H9 (cell line): ENCODE measurements at regions not wholly inside any gene's neighbourhood (a gene's known extent, or its start where the extent isn't known, plus 50 kb on each side); places are given as distances from the start of the nearest gene placed in this dataset.

ENCODE experiments used
- DNase-seq: peaks from one replicate; pipeline ENCODE4 v3.0.0-alpha.2; 2017
- H2AFZ ChIP-seq: one replicate; pipeline ENCODE4 v1.6.1; 2013; ENCODE audit warnings: mild to moderate bottlenecking, low read length, control low read depth, moderate library complexity
- H2AK5ac ChIP-seq: 2 replicates; pipeline ENCODE4 v1.6.1; 2013; ENCODE audit warnings: low read length, control low read depth, mixed read lengths; ENCODE audit not compliant: insufficient read length
- H2BK120ac ChIP-seq: one replicate; pipeline ENCODE4 v1.6.1; 2013; ENCODE audit warnings: low read depth, mild to moderate bottlenecking, low read length, control low read depth, inconsistent platforms; ENCODE audit not compliant: poor library complexity, severe bottlenecking
- H2BK12ac ChIP-seq: 2 replicates; pipeline ENCODE4 v1.6.1; 2013; ENCODE audit warnings: low read length, control low read depth, mixed read lengths, low read depth; ENCODE audit not compliant: insufficient read length
- H2BK15ac ChIP-seq: 2 replicates; pipeline ENCODE4 v1.6.1; 2013; ENCODE audit warnings: low read depth, low read length, control low read depth
- H2BK20ac ChIP-seq: one replicate; pipeline ENCODE4 v1.6.1; 2013; ENCODE audit warnings: low read depth, mild to moderate bottlenecking, low read length, control low read depth, inconsistent platforms; ENCODE audit not compliant: poor library complexity, severe bottlenecking
- H2BK5ac ChIP-seq: 2 replicates; pipeline ENCODE4 v1.6.1; 2013; ENCODE audit warnings: low read length, control low read depth, mixed read lengths; ENCODE audit not compliant: insufficient read length
- H3K14ac ChIP-seq: 2 replicates; pipeline ENCODE4 v1.6.1; 2013; ENCODE audit warnings: low read length, control low read depth; ENCODE audit not compliant: insufficient read depth
- H3K18ac ChIP-seq: 2 replicates; pipeline ENCODE4 v1.6.1; 2013; ENCODE audit warnings: low read depth, mild to moderate bottlenecking, mixed read lengths, low read length, control low read depth; ENCODE audit not compliant: insufficient read length
- H3K23ac ChIP-seq: 2 replicates; pipeline ENCODE4 v1.6.1; 2013; ENCODE audit warnings: low read length, control low read depth, mixed read lengths, low read depth; ENCODE audit not compliant: insufficient read length
- H3K23me2 ChIP-seq: 2 replicates; pipeline ENCODE4 v1.6.1; 2013; ENCODE audit warnings: low read depth, mild to moderate bottlenecking, mixed read lengths, low read length, control low read depth; ENCODE audit not compliant: insufficient read length, poor library complexity, severe bottlenecking
- H3K27ac ChIP-seq: 2 replicates; pipeline ENCODE4 v1.5.1; 2013; ENCODE audit warnings: low read length, control low read depth, mixed read lengths, low read depth; ENCODE audit not compliant: insufficient read length
- H3K27me3 ChIP-seq: 2 replicates; pipeline ENCODE4 v1.6.1; 2013; ENCODE audit warnings: low read length, control low read depth, inconsistent platforms; ENCODE audit not compliant: insufficient read depth
- H3K4ac ChIP-seq: 2 replicates; pipeline ENCODE4 v1.6.1; 2013; ENCODE audit warnings: low read depth, mild to moderate bottlenecking, control low read depth, inconsistent platforms, low read length, moderate library complexity
- H3K4me1 ChIP-seq: 2 replicates; pipeline ENCODE4 v1.6.1; 2013; ENCODE audit warnings: low read length, control low read depth, inconsistent platforms; ENCODE audit not compliant: insufficient read depth
- H3K4me2 ChIP-seq: 2 replicates; pipeline ENCODE4 v1.6.1; 2013; ENCODE audit warnings: low read length, control low read depth, mixed read lengths; ENCODE audit not compliant: insufficient read length, insufficient read depth
- H3K56ac ChIP-seq: 2 replicates; pipeline ENCODE4 v1.6.1; 2013; ENCODE audit warnings: low read depth, mild to moderate bottlenecking, mixed read lengths, low read length, control low read depth; ENCODE audit not compliant: insufficient read length
- H3K79me1 ChIP-seq: 2 replicates; pipeline ENCODE4 v1.6.1; 2013; ENCODE audit warnings: low read depth, mild to moderate bottlenecking, moderate library complexity, low read length, control low read depth, inconsistent platforms; ENCODE audit not compliant: insufficient read depth, poor library complexity, severe bottlenecking
- H3K79me2 ChIP-seq: 2 replicates; pipeline ENCODE4 v1.6.1; 2013; ENCODE audit warnings: low read length, control low read depth, inconsistent platforms; ENCODE audit not compliant: insufficient read depth
- H3K9ac ChIP-seq: 2 replicates; pipeline ENCODE4 v1.6.1; 2013; ENCODE audit warnings: low read length, control low read depth, mixed read lengths; ENCODE audit not compliant: insufficient read length; ENCODE audit errors: extremely low read depth
- H3K9me3 ChIP-seq: one replicate; pipeline ENCODE4 v1.6.1; 2013; ENCODE audit warnings: low read depth, low read length, inconsistent platforms; ENCODE audit not compliant: control insufficient read depth
- H3T11ph ChIP-seq: one replicate; pipeline ENCODE4 v1.6.1; 2013; ENCODE audit warnings: mild to moderate bottlenecking, low read length, control low read depth, inconsistent platforms
- H4K20me1 ChIP-seq: one replicate; pipeline ENCODE4 v1.6.1; 2013; ENCODE audit not compliant: control insufficient read depth, insufficient read length, insufficient read depth
- H4K5ac ChIP-seq: 2 replicates; pipeline ENCODE4 v1.6.1; 2013; ENCODE audit warnings: low read depth, mild to moderate bottlenecking, mixed read lengths, low read length, control low read depth; ENCODE audit not compliant: insufficient read length
- H4K8ac ChIP-seq: replicated peaks from 2 replicates; pipeline ENCODE4 v1.6.1; 2013; ENCODE audit warnings: low read length, control low read depth, mixed read lengths, low read depth; ENCODE audit not compliant: insufficient read length
- H4K91ac ChIP-seq: 2 replicates; pipeline ENCODE4 v1.6.1; 2013; ENCODE audit warnings: low read depth, mild to moderate bottlenecking, moderate library complexity, mixed read lengths, low read length, control low read depth; ENCODE audit not compliant: insufficient read length
- H3K27ac Mint-ChIP-seq, 3 experiments: 2 replicates in 2 of 3; 3 replicates in 1 of 3; pipeline ENCODE4 v1.8.0; 2020 to 2021; ENCODE audit warnings: mixed read lengths in 3 of 3, mild to moderate bottlenecking in 1 of 3, moderate library complexity in 1 of 3
- H3K27me3 Mint-ChIP-seq: 2 replicates; pipeline ENCODE4 v1.8.0; 2021; ENCODE audit warnings: low read depth, mild to moderate bottlenecking, moderate library complexity, mixed read lengths
- H3K36me3 Mint-ChIP-seq, 3 experiments: 2 replicates in 2 of 3; 3 replicates in 1 of 3; pipeline ENCODE4 v1.8.0; 2020 to 2021; ENCODE audit warnings: low read depth in 3 of 3, mixed read lengths in 3 of 3; ENCODE audit not compliant: insufficient read depth in 1 of 3
- H3K4me1 Mint-ChIP-seq, 2 experiments: 2 replicates each; pipeline ENCODE4 v1.8.0; 2020; ENCODE audit warnings: mixed read lengths in 2 of 2
- H3K4me3 Mint-ChIP-seq, 2 experiments: 2 replicates in 1 of 2; 3 replicates in 1 of 2; pipeline ENCODE4 v1.8.0; 2020 to 2021; ENCODE audit warnings: mild to moderate bottlenecking in 2 of 2, mixed read lengths in 2 of 2, moderate library complexity in 1 of 2
- H3K9me3 Mint-ChIP-seq, 2 experiments: 2 replicates in 1 of 2; 3 replicates in 1 of 2; pipeline ENCODE4 v1.8.0; 2020; ENCODE audit warnings: mild to moderate bottlenecking in 2 of 2, mixed read lengths in 2 of 2, moderate library complexity in 1 of 2
- WGBS: extraction: QIAGEN DNeasy Blood & Tissue Kit; methylation state at CpG from one replicate; pipeline ENCODE4 v1.1.7; 2013; ENCODE audit warnings: missing lambda C conversion rate, low lambda C conversion rate, mixed read lengths; ENCODE audit not compliant: insufficient read length; ENCODE audit errors: extremely low coverage; 5-methylcytosine and 5-hydroxymethylcytosine counted together
- TF ChIP-seq, protein P1 (sequence below): fragments of 200-600 bp; sonication (generic); conservative IDR thresholded peaks from 3 replicates; pipeline ENCODE4 v1.8.0; 2021; ENCODE audit warnings: antibody characterized with exemption, mild to moderate bottlenecking

DNA sequence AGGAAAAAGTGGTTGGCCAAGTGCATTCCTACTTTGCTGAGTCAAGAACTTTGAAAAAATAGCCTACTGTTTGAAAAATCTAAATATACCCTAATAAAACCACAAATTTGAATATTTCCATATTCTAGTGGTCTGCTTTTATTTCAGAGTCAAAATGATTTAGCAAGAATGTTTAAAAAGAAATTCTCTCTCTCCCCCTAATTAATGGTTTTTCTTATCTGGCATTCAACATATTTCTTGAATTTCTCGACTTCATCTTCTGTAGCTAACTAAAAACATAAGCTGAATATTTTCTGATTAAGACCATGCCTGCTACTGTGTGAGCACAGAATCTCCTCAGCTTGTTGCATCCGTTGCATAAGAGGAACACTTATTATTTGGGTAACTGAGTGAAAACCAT, 563.5 kb upstream of the TBL1XR1 start:
- H2BK12ac ChIP-seq: no peak overlapping the region
- no peaks in the 10 kb centered on the region for H3K4me1 ChIP-seq
- H3K56ac ChIP-seq: no peak overlapping the region
- H3K14ac ChIP-seq: no peak overlapping the region
- H4K20me1 ChIP-seq: no peaks in the 10 kb centered on the region
- Mint-ChIP-seq H3K4me1 (no peaks in the 10 kb centered on the region), H3K9me3 (peaks cover 26 to 29% of the 10 kb centered on the region in 2 experiments), H3K27me3 (no peaks in the 10 kb centered on the region), H3K27ac (no peak overlapping the region), H3K4me3 (no peak overlapping the region), H3K36me3 (peaks cover 10 to 29% (median 18%) of the 10 kb centered on the region in 3 experiments)
- no peak overlapping the region for H4K5ac ChIP-seq
- no peak overlapping the region for H3K4ac ChIP-seq
- no peak overlapping the region for H3T11ph ChIP-seq
- H3K79me1 ChIP-seq: no peaks in the 10 kb centered on the region
- H3K23me2 ChIP-seq: no peaks in the 10 kb centered on the region
- H2BK120ac ChIP-seq: no peak overlapping the region
- no peak overlapping the region for H3K23ac ChIP-seq
- H3K27ac ChIP-seq: no peak overlapping the region
- WGBS: no CpG with 5 or more reads among the region's 2 CpGs
- H3K9me3 ChIP-seq: peaks cover 8% of the 10 kb centered on the region
- H2BK15ac ChIP-seq: no peak overlapping the region
- TF ChIP-seq, protein P1, sequence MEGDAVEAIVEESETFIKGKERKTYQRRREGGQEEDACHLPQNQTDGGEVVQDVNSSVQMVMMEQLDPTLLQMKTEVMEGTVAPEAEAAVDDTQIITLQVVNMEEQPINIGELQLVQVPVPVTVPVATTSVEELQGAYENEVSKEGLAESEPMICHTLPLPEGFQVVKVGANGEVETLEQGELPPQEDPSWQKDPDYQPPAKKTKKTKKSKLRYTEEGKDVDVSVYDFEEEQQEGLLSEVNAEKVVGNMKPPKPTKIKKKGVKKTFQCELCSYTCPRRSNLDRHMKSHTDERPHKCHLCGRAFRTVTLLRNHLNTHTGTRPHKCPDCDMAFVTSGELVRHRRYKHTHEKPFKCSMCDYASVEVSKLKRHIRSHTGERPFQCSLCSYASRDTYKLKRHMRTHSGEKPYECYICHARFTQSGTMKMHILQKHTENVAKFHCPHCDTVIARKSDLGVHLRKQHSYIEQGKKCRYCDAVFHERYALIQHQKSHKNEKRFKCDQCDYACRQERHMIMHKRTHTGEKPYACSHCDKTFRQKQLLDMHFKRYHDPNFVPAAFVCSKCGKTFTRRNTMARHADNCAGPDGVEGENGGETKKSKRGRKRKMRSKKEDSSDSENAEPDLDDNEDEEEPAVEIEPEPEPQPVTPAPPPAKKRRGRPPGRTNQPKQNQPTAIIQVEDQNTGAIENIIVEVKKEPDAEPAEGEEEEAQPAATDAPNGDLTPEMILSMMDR: no peak
- no peak overlapping the region for H4K91ac ChIP-seq
- no peak overlapping the region for H2AK5ac ChIP-seq
- no peaks in the 10 kb centered on the region for H3K79me2 ChIP-seq
- DNase-seq: no peak
- no peak overlapping the region for H2BK5ac ChIP-seq
- H3K4me2 ChIP-seq: no peak overlapping the region
- no peak overlapping the region for H4K8ac ChIP-seq
- H3K18ac ChIP-seq: no peak overlapping the region
- no peak overlapping the region for H2AFZ ChIP-seq
- H3K27me3 ChIP-seq: no peaks in the 10 kb centered on the region
- no peak overlapping the region for H3K9ac ChIP-seq
- H2BK20ac ChIP-seq: no peak overlapping the region
